Limb (tissue), 2 donors: ENCODE measurements at regions not wholly inside any gene's neighbourhood (a gene's known extent, or its start where the extent isn't known, plus 50 kb on each side); places are given as distances from the start of the nearest gene placed in this dataset.
A peak's percentile ranks its signal among the peaks of the same experiment; 100 is the strongest.

Experiments used
- DNase-seq, 2 donors: peaks; one replicate each; pipeline ENCODE4 v3.0.0-alpha.2; 2016; ENCODE audit errors: extremely low spot score in 2 of 2

- no peak for DNase-seq
Measured at GRCh38 chr14:51145246-51145645, 50.3 kb upstream of the TRIM9 start.

DNA sequence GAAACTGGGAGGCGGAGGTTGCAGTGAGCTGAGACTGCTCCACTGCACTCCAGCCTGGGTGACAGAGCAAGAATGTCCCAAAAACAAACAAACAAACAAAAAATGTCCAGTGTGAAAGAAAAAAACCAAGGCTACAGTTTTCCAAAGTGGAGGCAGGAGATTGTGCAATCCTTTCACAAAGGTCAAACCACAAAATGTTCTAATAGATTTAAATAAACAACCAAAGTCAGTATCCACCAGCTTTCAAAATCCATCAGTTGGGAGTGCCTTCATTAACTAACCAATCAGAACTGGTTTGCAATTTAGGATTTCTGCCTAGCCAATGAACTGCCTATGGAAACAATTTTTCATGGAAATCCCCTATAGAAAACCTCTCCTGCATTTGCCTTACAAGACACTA, 52.3 kb upstream of the TRIM9 start:
- no peak for DNase-seq

GRCh38 chr14:51155326-51155725, 60.4 kb upstream of the TRIM9 start:
- no peak for DNase-seq

- no peak for DNase-seq
Measured at GRCh38 chr14:51157012-51157411, 62.1 kb upstream of the TRIM9 start.

DNA sequence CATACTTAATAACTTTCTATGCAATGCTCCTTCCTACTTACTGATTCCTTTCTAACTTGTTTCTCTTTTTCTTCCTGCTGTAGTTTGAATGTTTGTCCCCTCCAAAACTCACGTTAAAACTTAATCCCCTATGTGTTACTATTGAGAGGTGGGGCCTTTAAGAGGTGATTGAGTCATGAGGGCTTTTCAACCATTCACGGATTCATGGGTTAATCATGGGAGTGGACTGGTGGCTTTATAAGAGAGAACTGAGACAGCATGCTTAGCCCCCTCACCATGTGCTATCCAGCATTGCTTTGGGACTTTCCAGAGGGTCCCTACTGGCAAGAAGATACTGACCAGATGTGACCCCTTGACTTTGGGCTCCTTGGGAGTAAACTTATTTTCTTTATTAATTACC, 66.0 kb upstream of the TRIM9 start:
- no peak for DNase-seq

GRCh38 chr14:51165415-51165814, 70.5 kb upstream of the TRIM9 start:
- no peak for DNase-seq

DNA sequence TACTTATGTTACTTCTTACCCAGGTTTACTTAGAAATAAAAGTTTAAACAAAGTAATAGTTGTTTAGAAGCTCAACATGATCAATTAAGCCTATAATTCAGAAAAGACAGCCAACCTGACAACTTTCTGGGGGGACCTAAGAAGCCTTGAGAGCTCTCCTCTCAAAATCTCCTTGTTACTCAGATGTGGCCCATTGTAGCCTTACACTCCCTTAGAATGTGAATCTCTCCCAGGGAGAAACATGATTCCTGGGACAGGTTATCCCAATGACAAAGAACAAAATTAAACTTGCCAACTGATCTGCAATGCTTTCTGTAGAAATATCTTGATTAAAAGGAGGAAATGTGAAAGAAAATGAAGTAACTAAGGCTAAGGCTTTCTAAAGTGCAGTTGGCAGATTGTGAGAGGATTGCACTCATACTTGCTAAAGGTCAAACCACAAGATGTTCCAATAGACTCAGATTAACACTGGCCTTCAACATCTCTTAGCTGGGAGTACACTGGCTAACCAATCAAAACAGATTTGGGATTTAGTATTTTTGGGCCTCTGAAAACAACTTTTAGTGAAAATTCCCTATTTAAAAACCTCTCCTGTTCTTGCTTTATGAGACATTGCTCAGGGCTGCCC, 72.3 kb upstream of the TMX1 start:
- no peak for DNase-seq

DNA sequence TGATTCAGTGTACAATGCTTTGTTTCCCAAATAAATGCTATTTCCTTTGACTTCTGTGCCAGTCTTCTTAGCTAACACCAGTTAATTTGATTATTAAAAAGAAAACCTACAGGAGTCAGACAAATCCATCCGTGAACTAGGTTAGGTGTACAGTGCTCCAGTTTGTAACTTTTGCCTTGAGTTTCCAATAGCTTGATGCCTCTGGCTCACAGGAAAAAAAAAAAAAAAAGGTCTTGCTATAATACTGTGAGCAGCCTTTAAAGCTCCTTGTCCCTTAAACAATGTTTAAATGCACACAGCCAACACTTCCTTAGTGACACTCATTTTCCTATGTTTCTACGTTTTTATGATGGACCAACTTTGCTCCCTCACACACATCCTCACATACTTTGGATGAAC, 71.8 kb upstream of the TMX1 start:
- no peak for DNase-seq

DNA sequence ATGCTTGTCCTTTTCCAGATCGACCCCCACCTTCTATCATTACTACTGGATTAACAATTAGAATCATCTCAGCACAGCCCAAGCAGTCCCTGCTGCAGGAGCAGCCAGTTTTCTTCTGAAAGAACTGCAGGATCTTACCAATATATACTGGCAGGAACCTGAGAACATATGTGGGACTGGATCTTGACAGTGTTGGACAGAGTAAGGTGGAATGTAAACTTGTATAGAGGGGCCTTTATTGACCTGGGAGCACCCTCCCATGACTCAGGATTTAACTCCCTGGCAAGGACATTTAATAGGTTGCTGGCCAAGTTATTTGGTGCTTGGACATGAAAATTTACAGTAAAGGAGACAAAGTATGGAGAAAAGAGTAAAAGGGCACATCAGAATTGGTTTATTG, 66.2 kb upstream of the TMX1 start:
- no peak for DNase-seq

DNA sequence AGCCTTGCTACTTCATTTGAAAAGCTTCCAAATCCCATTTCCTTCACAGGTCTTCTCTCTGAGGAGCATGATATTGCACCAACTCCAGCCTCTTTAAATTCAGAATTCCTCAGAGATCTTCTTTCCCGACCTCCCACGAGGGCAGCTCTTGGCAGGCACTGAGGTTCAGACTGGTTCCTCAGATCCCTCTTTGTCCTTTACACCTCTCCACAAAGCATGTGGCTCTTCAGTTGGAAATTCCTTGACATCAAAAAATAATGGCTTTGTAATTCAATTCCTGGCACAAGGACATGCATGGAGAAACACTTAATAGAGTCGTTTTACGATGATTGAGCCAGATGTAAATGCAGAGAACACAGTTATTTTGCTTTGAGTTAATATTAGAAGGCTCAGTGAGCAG, 63.2 kb upstream of the TMX1 start:
- peak; percentile 27 to 31 for DNase-seq

- no peak for DNase-seq
Measured at GRCh38 chr14:51180577-51180976, 59.5 kb upstream of the TMX1 start.

DNA sequence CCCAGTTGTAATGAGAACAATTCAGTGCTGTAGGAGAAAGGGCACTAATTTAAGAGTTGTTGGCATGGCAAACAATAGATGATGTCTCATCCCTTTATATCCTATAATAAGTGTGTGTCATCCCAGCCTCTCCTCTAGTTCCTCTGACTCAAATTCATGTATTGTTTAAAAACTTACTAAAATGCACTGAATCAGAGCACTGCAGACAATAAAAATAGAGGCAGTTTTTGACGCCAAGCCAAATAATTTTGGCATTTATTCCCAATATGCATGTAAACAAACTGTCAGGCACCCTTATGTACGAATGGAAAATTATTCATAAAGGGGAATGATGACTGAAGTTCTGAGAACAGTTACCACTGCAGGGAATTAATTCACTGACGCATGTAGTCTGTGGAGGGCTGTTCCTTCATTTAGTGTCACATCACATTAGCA, 57.9 kb upstream of the TMX1 start:
- no peak for DNase-seq

DNA sequence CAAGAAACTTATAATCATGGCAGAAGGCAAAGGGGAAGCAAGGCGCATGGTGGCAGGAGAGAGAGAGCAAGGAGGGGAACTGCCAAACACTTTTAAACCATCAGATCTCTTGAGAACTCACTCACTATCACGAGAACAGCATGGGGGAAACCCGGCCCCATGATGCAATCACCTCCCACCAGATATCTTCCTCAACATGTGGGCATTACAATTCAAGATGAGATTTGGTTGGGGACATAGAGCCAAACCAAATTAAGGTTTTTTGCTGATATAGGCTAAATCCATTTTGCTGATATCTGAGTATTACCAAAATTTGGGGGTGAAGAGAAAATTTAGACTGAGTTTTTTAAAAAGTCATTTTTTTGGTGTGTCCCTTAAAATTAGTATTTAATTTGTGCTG, 54.9 kb upstream of the TMX1 start:
- no peak for DNase-seq

DNA sequence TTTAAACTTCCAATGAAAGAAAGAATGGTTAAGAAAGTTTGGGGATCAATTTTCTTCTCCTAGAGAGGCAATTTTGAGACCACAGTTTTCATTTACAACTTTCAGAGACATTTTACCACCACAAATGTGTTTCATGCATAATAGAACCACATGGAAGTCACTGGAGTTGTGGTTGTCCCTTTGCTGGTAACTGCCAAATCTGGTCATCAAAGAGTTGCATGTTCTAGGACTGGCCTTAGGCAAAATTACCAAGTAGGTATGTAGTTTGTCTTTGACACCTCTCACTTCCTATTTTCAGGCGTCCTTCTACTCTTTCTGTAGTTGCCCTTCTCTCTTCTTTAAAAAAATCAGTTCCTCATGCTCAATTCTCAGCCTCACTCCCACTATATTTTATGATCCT, 54.3 kb upstream of the TMX1 start:
- DNase-seq = no peak

- no peak for DNase-seq
Measured at GRCh38 chr14:51188566-51189185, 51.4 kb upstream of the TMX1 start.

DNA sequence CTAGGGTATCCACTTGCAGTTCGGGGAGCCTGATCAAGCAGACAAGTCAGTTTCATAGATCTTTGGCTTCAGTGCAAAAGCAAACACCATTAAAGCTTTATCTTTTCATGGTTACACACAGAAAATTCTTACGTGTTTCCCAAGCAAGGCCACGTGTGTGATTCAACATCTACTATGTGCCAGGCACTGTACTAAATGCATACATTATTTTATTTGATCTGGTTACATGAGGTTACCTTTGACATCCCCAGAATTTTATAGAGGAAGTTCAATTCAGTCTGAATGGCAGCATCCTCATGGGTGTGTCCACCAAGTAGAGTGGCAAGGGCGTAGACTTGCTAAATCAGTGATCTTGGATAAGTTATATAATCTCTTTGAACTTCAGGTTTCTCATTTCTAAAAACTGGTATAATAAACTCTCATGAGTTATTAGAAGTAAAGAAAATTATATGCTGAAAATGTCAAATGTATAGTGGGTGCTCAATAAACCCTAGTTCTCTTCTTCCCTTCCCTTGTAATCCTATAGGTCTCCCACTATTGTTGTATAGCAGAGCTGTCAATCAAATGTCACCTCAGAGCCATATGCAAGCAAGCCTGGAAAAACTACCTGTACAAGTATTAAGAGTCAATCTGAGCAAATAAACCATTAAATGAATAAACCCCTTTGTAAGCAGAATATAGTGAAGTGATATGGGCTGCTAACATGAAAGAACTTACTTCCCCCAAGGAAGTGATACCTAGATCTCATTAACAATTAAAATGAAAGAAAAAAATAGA, 50.3 kb upstream of the TMX1 start:
- no peak for DNase-seq
